GM23338 (cell line): ENCODE measurements at regions not wholly inside any gene's neighbourhood (a gene's known extent, or its start where the extent isn't known, plus 50 kb on each side); places are given as distances from the start of the nearest gene placed in this dataset.

Source experiments
- ATAC-seq: fragments of 200-7000 bp; cut with Tn5 transposase; 3 replicates; pipeline ENCODE4 v1.9.1; 2020
- DNase-seq: peaks from one replicate; pipeline ENCODE4 v3.0.0-alpha.2; 2015; ENCODE audit warnings: low spot score
- H2AFZ ChIP-seq: fragments of 200-600 bp; sonication (generic); 2 replicates; pipeline ENCODE4 v1.8.0; 2016; ENCODE audit warnings: antibody characterized with exemption, mild to moderate bottlenecking, moderate library complexity
- H3F3A ChIP-seq: fragments of 200-600 bp; sonication (generic); replicated peaks from 2 replicates; pipeline ENCODE4 v1.8.0; 2017; ENCODE audit warnings: antibody characterized with exemption, mixed run types, low read depth
- H3K27ac ChIP-seq: fragments of 200-600 bp; sonication (generic); 2 replicates; pipeline ENCODE4 v1.6.1; 2016; ENCODE audit warnings: low read depth
- H3K27me3 ChIP-seq: fragments of 200-600 bp; sonication (generic); 2 replicates; pipeline ENCODE4 v1.8.0; 2016; ENCODE audit warnings: mild to moderate bottlenecking, mixed run types, moderate library complexity; ENCODE audit not compliant: insufficient read depth
- H3K36me3 ChIP-seq: fragments of 200-600 bp; sonication (generic); 2 replicates; pipeline ENCODE4 v1.8.0; 2016; ENCODE audit warnings: mild to moderate bottlenecking; ENCODE audit not compliant: insufficient read depth
- H3K4me1 ChIP-seq: fragments of 200-600 bp; sonication (generic); 2 replicates; pipeline ENCODE4 v1.8.0; 2016; ENCODE audit warnings: mild to moderate bottlenecking, moderate library complexity; ENCODE audit not compliant: insufficient read depth
- H3K4me2 ChIP-seq: fragments of 200-600 bp; sonication (generic); 2 replicates; pipeline ENCODE4 v1.7.1; 2017; ENCODE audit warnings: mixed run types
- H3K4me3 ChIP-seq: fragments of 200-600 bp; sonication (generic); 2 replicates; pipeline ENCODE4 v1.6.1; 2016; ENCODE audit warnings: mixed run types
- H3K79me2 ChIP-seq: fragments of 200-600 bp; sonication (generic); replicated peaks from 2 replicates; pipeline ENCODE4 v1.8.0; 2017; ENCODE audit warnings: mild to moderate bottlenecking; ENCODE audit not compliant: insufficient read depth
- H3K9me2 ChIP-seq: fragments of 200-600 bp; sonication (generic); 2 replicates; pipeline ENCODE4 v1.8.0; 2017; ENCODE audit not compliant: insufficient read depth
- H4K20me1 ChIP-seq: fragments of 200-600 bp; sonication (generic); replicated peaks from 2 replicates; pipeline ENCODE4 v1.8.0; 2017; ENCODE audit warnings: mild to moderate bottlenecking; ENCODE audit not compliant: insufficient read depth
- H3K27ac Mint-ChIP-seq: 2 replicates; pipeline ENCODE4 v1.8.0; 2020; ENCODE audit warnings: inconsistent platforms, mild to moderate bottlenecking, moderate library complexity, mixed read lengths
- H3K27me3 Mint-ChIP-seq: 3 replicates; pipeline ENCODE4 v1.8.0; 2022; ENCODE audit warnings: low read depth, mild to moderate bottlenecking, moderate library complexity, mixed read lengths, inconsistent platforms; ENCODE audit not compliant: insufficient read depth, poor library complexity
- H3K36me3 Mint-ChIP-seq: 3 replicates; pipeline ENCODE4 v1.8.0; 2021; ENCODE audit warnings: low read depth, mild to moderate bottlenecking, inconsistent platforms, moderate library complexity, mixed read lengths
- H3K4me1 Mint-ChIP-seq: 3 replicates; pipeline ENCODE4 v1.8.0; 2020; ENCODE audit warnings: mild to moderate bottlenecking, inconsistent platforms, mixed read lengths
- H3K4me3 Mint-ChIP-seq: 3 replicates; pipeline ENCODE4 v1.8.0; 2021; ENCODE audit warnings: moderate library complexity, mild to moderate bottlenecking, inconsistent platforms, mixed read lengths
- H3K9me3 Mint-ChIP-seq: 3 replicates; pipeline ENCODE4 v1.8.0; 2020; ENCODE audit warnings: moderate library complexity, mild to moderate bottlenecking, inconsistent platforms, mixed read lengths
- EZH2phosphoT487 ChIP-seq: fragments of 200-600 bp; sonication (generic); IDR thresholded peaks from one replicate; pipeline ENCODE4 v1.8.1; 2018; ENCODE audit warnings: antibody characterized with exemption; ENCODE audit not compliant: unreplicated experiment
- NANOG ChIP-seq: IDR thresholded peaks from 2 replicates; pipeline ENCODE4 v1.6.1; 2016; ENCODE audit warnings: antibody characterized with exemption, borderline replicate concordance
- POLR2AphosphoS5 ChIP-seq: IDR thresholded peaks from 2 replicates; pipeline ENCODE4 v1.6.1; 2016; ENCODE audit warnings: antibody characterized with exemption, low read depth
- STAT1 ChIP-seq: IDR thresholded peaks from one replicate; pipeline ENCODE4 v1.6.1; 2016; ENCODE audit warnings: antibody characterized with exemption; ENCODE audit not compliant: unreplicated experiment
- ZNF114 ChIP-seq: fragments of 250-450 bp; sonication (Bioruptor Pico); IDR thresholded peaks from 2 replicates; pipeline ENCODE4 v1.5.0; 2020; ENCODE audit warnings: mild to moderate bottlenecking, moderate library complexity
- ZNF331 ChIP-seq: fragments of 250-450 bp; sonication (Bioruptor Pico); IDR thresholded peaks from 2 replicates; pipeline ENCODE4 v1.5.0; 2020; ENCODE audit warnings: low read depth, mild to moderate bottlenecking, moderate library complexity
- TF ChIP-seq, protein P1 (sequence below): fragments of 250-450 bp; sonication (Bioruptor Pico); IDR thresholded peaks from 2 replicates; pipeline ENCODE4 v1.5.0; 2020; ENCODE audit warnings: mild to moderate bottlenecking, moderate library complexity

DNA sequence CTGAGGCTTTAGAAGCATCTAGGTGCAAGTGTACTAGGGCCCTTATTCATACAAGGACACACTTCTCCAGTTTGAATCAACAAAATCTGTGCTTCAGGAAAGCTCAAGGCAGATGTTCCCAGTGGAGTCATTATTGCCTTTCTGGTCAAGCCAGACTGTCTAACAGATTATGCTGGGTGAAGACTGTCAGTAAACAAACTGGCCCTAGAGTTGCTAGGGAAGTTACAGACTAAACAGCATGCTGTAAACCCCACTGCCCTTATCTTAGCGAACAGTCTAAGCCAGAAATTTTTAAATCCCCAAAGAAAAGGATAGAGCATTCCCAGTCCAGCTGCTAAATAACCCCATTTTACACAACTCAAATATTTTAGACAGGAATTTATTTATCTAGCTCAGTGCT lies 1701.3 kb upstream of the PRR20A start (continued):
- TF ChIP-seq, protein P1, sequence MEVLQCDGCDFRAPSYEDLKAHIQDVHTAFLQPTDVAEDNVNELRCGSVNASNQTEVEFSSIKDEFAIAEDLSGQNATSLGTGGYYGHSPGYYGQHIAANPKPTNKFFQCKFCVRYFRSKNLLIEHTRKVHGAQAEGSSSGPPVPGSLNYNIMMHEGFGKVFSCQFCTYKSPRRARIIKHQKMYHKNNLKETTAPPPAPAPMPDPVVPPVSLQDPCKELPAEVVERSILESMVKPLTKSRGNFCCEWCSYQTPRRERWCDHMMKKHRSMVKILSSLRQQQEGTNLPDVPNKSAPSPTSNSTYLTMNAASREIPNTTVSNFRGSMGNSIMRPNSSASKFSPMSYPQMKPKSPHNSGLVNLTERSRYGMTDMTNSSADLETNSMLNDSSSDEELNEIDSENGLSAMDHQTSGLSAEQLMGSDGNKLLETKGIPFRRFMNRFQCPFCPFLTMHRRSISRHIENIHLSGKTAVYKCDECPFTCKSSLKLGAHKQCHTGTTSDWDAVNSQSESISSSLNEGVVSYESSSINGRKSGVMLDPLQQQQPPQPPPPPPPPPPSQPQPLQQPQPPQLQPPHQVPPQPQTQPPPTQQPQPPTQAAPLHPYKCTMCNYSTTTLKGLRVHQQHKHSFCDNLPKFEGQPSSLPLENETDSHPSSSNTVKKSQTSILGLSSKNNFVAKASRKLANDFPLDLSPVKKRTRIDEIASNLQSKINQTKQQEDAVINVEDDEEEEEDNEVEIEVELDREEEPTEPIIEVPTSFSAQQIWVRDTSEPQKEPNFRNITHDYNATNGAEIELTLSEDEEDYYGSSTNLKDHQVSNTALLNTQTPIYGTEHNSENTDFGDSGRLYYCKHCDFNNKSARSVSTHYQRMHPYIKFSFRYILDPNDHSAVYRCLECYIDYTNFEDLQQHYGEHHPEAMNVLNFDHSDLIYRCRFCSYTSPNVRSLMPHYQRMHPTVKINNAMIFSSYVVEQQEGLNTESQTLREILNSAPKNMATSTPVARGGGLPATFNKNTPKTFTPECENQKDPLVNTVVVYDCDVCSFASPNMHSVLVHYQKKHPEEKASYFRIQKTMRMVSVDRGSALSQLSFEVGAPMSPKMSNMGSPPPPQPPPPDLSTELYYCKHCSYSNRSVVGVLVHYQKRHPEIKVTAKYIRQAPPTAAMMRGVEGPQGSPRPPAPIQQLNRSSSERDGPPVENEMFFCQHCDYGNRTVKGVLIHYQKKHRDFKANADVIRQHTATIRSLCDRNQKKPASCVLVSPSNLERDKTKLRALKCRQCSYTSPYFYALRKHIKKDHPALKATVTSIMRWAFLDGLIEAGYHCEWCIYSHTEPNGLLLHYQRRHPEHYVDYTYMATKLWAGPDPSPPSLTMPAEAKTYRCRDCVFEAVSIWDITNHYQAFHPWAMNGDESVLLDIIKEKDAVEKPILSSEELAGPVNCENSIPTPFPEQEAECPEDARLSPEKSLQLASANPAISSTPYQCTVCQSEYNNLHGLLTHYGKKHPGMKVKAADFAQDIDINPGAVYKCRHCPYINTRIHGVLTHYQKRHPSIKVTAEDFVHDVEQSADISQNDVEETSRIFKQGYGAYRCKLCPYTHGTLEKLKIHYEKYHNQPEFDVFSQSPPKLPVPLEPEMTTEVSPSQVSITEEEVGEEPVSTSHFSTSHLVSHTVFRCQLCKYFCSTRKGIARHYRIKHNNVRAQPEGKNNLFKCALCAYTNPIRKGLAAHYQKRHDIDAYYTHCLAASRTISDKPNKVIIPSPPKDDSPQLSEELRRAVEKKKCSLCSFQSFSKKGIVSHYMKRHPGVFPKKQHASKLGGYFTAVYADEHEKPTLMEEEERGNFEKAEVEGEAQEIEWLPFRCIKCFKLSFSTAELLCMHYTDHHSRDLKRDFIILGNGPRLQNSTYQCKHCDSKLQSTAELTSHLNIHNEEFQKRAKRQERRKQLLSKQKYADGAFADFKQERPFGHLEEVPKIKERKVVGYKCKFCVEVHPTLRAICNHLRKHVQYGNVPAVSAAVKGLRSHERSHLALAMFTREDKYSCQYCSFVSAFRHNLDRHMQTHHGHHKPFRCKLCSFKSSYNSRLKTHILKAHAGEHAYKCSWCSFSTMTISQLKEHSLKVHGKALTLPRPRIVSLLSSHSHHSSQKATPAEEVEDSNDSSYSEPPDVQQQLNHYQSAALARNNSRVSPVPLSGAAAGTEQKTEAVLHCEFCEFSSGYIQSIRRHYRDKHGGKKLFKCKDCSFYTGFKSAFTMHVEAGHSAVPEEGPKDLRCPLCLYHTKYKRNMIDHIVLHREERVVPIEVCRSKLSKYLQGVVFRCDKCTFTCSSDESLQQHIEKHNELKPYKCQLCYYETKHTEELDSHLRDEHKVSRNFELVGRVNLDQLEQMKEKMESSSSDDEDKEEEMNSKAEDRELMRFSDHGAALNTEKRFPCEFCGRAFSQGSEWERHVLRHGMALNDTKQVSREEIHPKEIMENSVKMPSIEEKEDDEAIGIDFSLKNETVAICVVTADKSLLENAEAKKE (CRISPR knock-in tag), result no peak
- TF ChIP-seq NANOG (no peak), ZNF114 (CRISPR knock-in tag) (no peak), STAT1 (no peak), EZH2phosphoT487 (no peak), ZNF331 (CRISPR knock-in tag) (no peak), POLR2AphosphoS5 (no peak)

DNA sequence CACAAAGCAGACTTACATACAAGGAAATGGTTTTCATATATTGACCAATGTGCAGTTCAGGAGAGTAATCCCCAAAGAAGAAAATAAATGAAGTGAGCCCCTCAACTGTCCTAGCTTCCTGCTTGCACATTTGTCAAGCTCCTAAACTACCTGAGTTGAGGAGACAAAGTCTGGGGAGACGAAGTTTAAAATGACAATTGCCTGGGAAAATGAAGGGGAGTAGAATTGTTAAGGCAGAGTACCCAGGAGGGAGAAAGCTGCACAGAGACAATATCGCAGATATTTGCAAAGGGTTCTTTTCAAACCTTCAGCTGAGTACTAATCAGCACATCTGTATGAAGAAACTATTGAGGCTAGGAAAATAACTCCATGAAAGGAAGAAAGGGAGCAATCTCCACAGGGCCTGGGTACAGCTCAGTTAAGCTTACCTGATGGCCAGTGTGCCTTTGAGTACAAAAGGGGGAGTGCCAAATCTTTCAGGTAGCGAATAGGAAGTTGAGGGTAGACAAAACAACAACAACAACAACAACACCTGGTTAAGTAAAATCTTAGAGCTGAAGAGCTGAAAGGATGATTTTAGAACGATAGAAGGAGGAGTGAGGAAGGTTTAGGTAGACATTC lies 1700.1 kb upstream of the PRR20A start:
- Histone ChIP-seq H3K4me3 (no peak overlapping the region), H3K4me2 (0 out of 2 replicates have a peak overlapping the region, but pooled peaks have one; percentile 4), H3K27ac (peak overlapping the region; percentile 17; the same call in 1 of the 2 replicates), H3K9me2 (no peaks in the 10 kb centered on the region), H3K79me2 (no peaks in the 10 kb centered on the region), H3K27me3 (no peaks in the 10 kb centered on the region), H4K20me1 (no peaks in the 10 kb centered on the region), H3K36me3 (no peaks in the 10 kb centered on the region), H3F3A (no peaks in the 10 kb centered on the region), H3K4me1 (peaks cover 18% of the 10 kb centered on the region), H2AFZ (peak overlapping the region; percentile 4; the same call in 1 of the 2 replicates)
- ATAC-seq, result peak; percentile 82
- peaks cover 30% of the 10 kb centered on the region for H3K4me1 Mint-ChIP-seq
- no peak overlapping the region for H3K4me3 Mint-ChIP-seq
- H3K36me3 Mint-ChIP-seq, result peaks cover under 1% of the 10 kb centered on the region; the same call in 1 of the 3 replicates
- H3K27ac Mint-ChIP-seq, result peak overlapping the region; percentile 68
- DNase-seq, result peak; percentile 39
- no peaks in the 10 kb centered on the region for H3K27me3 Mint-ChIP-seq
- no peaks in the 10 kb centered on the region; the same call in 2 of the 3 replicates for H3K9me3 Mint-ChIP-seq
- no peak for TF ChIP-seq EZH2phosphoT487
- TF ChIP-seq, protein P1 (CRISPR knock-in tag), result no peak
